GM19395 (cell line): ENCODE measurements at regions not wholly inside any gene's neighbourhood (a gene's known extent, or its start where the extent isn't known, plus 50 kb on each side); places are given as distances from the start of the nearest gene placed in this dataset.
"Not testable (repeated sequence)": the region's sequence is repeated elsewhere in the genome, so short reads cannot be mapped to it uniquely, and the experiment has no call there.

ENCODE experiments used
- ATAC-seq: cut with Tn5 transposase; IDR thresholded peaks from one replicate; pipeline ENCODE4 v1.9.1; 2021; ENCODE audit warnings: mild to moderate bottlenecking, moderate library complexity; ENCODE audit not compliant: unreplicated experiment

- ATAC-seq = no peak
Observed at GRCh38 chr1:105270966-105271365, 1521.3 kb downstream of the AMY1C start.

GRCh38 chr1:105272376-105272775, 1522.7 kb downstream of the AMY1C start:
- not testable (repeated sequence) for ATAC-seq

GRCh38 chr1:105294838-105295237, 1545.1 kb downstream of the AMY1C start:
- no peak for ATAC-seq

GRCh38 chr1:105310063-105310462, 1560.4 kb downstream of the AMY1C start:
- ATAC-seq = no peak

- ATAC-seq = no peak
Observed at GRCh38 chr1:105317976-105318375, 1568.3 kb downstream of the AMY1C start.

- ATAC-seq = no peak
Observed at GRCh38 chr1:105326886-105327285, 1577.2 kb downstream of the AMY1C start.

- no peak for ATAC-seq
Observed at GRCh38 chr1:105337420-105337819, 1587.7 kb downstream of the AMY1C start.

GRCh38 chr1:105343317-105343716, 1593.6 kb downstream of the AMY1C start:
- no peak for ATAC-seq

GRCh38 chr1:105359457-105359856, 1609.8 kb downstream of the AMY1C start:
- no peak for ATAC-seq

GRCh38 chr1:105362438-105362837, 1612.7 kb downstream of the AMY1C start:
- ATAC-seq = no peak

GRCh38 chr1:105368446-105368845, 1618.7 kb downstream of the AMY1C start:
- ATAC-seq = no peak

GRCh38 chr1:105373681-105374080, 1624.0 kb downstream of the AMY1C start:
- ATAC-seq = no peak

- ATAC-seq = no peak
Observed at GRCh38 chr1:105386489-105386888, 1636.8 kb downstream of the AMY1C start.

GRCh38 chr1:105396001-105396400, 1646.3 kb downstream of the AMY1C start:
- ATAC-seq = no peak

- ATAC-seq = no peak
Observed at GRCh38 chr1:105398909-105399308, 1649.2 kb downstream of the AMY1C start.

GRCh38 chr1:105399716-105400115, 1650.0 kb downstream of the AMY1C start:
- no peak for ATAC-seq

GRCh38 chr1:105416261-105416660, 1640.2 kb upstream of the PRMT6 start:
- ATAC-seq = no peak

GRCh38 chr1:105419030-105419429, 1637.4 kb upstream of the PRMT6 start:
- no peak for ATAC-seq

- ATAC-seq = no peak
Observed at GRCh38 chr1:105427543-105427942, 1628.9 kb upstream of the PRMT6 start.

GRCh38 chr1:105436589-105437259, 1619.8 kb upstream of the PRMT6 start:
- ATAC-seq = no peak

GRCh38 chr1:105437847-105438246, 1618.6 kb upstream of the PRMT6 start:
- ATAC-seq = no peak

- no peak for ATAC-seq
Observed at GRCh38 chr1:105442901-105443300, 1613.6 kb upstream of the PRMT6 start.

GRCh38 chr1:105459759-105460158, 1596.7 kb upstream of the PRMT6 start:
- no peak for ATAC-seq
